Panc1 (cell line): ENCODE measurements at regions not wholly inside any gene's neighbourhood (a gene's known extent, or its start where the extent isn't known, plus 50 kb on each side); places are given as distances from the start of the nearest gene placed in this dataset.

ENCODE experiments used
- ATAC-seq: fragments of 200-7000 bp; cut with Tn5 transposase; 2 replicates; pipeline ENCODE4 v1.9.1; 2020; ENCODE audit warnings: mild to moderate bottlenecking, moderate library complexity
- BruUV-seq: library from RNA; stranded (reverse); fragments of 400-500 nt; replicated peaks from 2 replicates; lab custom pipeline; 2021; lab: Mats Ljungman, UMichigan
- CTCF ChIA-PET: fragments of 300-600 bp; sonication (Branson Sonifier 250); formaldehyde crosslinking; loops from one replicate; lab custom pipeline; 2022; ENCODE audit warnings: antibody characterized with exemption; lab: Charles Lee
- POLR2A ChIA-PET: fragments of 300-600 bp; sonication (Branson Sonifier 250); formaldehyde crosslinking; loops from one replicate; lab custom pipeline; 2022; ENCODE audit warnings: antibody characterized with exemption; lab: Charles Lee
- DNase-seq: peaks from one replicate; pipeline ENCODE4 v3.0.0-alpha.2; 2010; ENCODE audit warnings: low read depth, low spot score
- H3K27ac ChIP-seq: 2 replicates; pipeline ENCODE4 v1.5.1; 2011; ENCODE audit warnings: mild to moderate bottlenecking, low read length, inconsistent platforms
- H3K27me3 ChIP-seq: fragments of 200-500 bp; sonication (Bioruptor generic); 2 replicates; pipeline ENCODE4 v1.6.0; 2014; ENCODE audit warnings: low read length, inconsistent platforms; ENCODE audit not compliant: control insufficient read depth, insufficient read depth
- H3K36me3 ChIP-seq: fragments of 200-500 bp; sonication (Bioruptor generic); 2 replicates; pipeline ENCODE4 v1.5.1; 2014; ENCODE audit warnings: inconsistent platforms, mild to moderate bottlenecking, low read length, moderate library complexity; ENCODE audit not compliant: control insufficient read depth, insufficient read depth
- H3K4me1 ChIP-seq: 2 replicates; pipeline ENCODE4 v1.5.1; 2011; ENCODE audit warnings: inconsistent platforms, mild to moderate bottlenecking, low read length, moderate library complexity; ENCODE audit not compliant: control insufficient read depth, insufficient read depth
- H3K4me3 ChIP-seq, 2 experiments: 2 replicates each; pipeline ENCODE4 v1.5.1; 2011 to 2012; ENCODE audit warnings: low read depth in 2 of 2, low read length in 2 of 2, mild to moderate bottlenecking in 2 of 2, inconsistent platforms in 1 of 2, moderate library complexity in 1 of 2
- H3K9me3 ChIP-seq: fragments of 200-500 bp; sonication (Bioruptor generic); 2 replicates; pipeline ENCODE4 v1.5.1; 2014; ENCODE audit warnings: low read depth, mild to moderate bottlenecking, inconsistent platforms, low read length, moderate library complexity; ENCODE audit not compliant: control insufficient read depth, insufficient read depth
- POLR2AphosphoS5 ChIP-seq: IDR thresholded peaks from 2 replicates; pipeline ENCODE4 v1.6.1; 2012; ENCODE audit warnings: mild to moderate bottlenecking, low read depth, low read length, moderate library complexity
- SIN3A ChIP-seq: IDR thresholded peaks from 2 replicates; pipeline ENCODE4 v1.6.1; 2012; ENCODE audit warnings: low read depth, mild to moderate bottlenecking, low read length, moderate library complexity, borderline replicate concordance; ENCODE audit not compliant: insufficient read depth
- TCF7L2 ChIP-seq: IDR thresholded peaks from 2 replicates; pipeline ENCODE4 v1.6.1; 2011; ENCODE audit warnings: mild to moderate bottlenecking, low read depth, low read length, inconsistent platforms
- in situ Hi-C: cut with HindIII; loops from 2 replicates; pipeline ENCODE4 v1.10.0; 2016; ENCODE audit warnings: low sequenced_read_pairs, low pct_unique_long_range_greater_than_20kb
- intact Hi-C: fragments of 100-400 bp; cut with micrococcal nuclease; formaldehyde crosslinking; loops from one replicate; pipeline ENCODE4 v1.10.0; 2022; ENCODE audit not compliant: unreplicated experiment
- TF ChIP-seq, protein P1 (sequence below), 2 experiments: IDR thresholded peaks; 2 replicates each; pipeline ENCODE4 v1.6.1; 2011 to 2012; ENCODE audit warnings: low read depth in 2 of 2, control low read depth in 1 of 2, low read length in 1 of 2, mild to moderate bottlenecking in 1 of 2, moderate library complexity in 1 of 2; ENCODE audit not compliant: insufficient read depth in 1 of 2
- TF ChIP-seq, protein P2 (sequence below): fragments of 450-650 bp; IDR thresholded peaks from 2 replicates; pipeline ENCODE4 v1.5.1; 2017; ENCODE audit warnings: mild to moderate bottlenecking

DNA sequence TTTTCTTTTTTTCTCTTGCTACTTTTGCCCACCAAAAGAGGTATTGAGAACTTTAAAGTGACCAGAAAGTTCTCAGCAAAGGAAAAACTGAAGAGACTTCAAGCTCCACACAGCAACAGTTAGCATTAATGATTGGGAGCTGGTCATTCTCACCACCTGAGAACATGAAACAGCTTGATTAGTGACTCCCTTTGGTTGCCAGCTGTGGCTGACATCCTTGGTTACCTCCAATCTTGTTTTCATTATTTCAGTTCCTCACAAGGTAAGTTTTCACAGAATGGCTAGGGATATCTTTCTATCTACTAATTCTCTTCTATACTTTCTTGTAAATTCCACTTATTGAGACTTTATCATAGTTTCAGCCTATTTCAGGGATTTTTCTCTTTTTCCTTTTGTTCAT, 427.9 kb downstream of the QKI start:
- Histone ChIP-seq H3K36me3 (no peaks in the 10 kb centered on the region; the same call in 1 of the 2 replicates), H3K4me3 (no peak overlapping the region), H3K27me3 (no peaks in the 10 kb centered on the region), H3K4me1 (0 out of 2 replicates have a peak, but pooled peaks cover 2% of the 10 kb centered on the region), H3K9me3 (no peaks in the 10 kb centered on the region), H3K27ac (no peak overlapping the region)
- intact Hi-C loops (no loop called here), in situ Hi-C loops (no loop called here)
- POLR2A ChIA-PET: no interaction called here
- DNase-seq (no peak), ATAC-seq (no peak)
- BruUV-seq: no TSS peak
- TF ChIP-seq, protein P1, sequence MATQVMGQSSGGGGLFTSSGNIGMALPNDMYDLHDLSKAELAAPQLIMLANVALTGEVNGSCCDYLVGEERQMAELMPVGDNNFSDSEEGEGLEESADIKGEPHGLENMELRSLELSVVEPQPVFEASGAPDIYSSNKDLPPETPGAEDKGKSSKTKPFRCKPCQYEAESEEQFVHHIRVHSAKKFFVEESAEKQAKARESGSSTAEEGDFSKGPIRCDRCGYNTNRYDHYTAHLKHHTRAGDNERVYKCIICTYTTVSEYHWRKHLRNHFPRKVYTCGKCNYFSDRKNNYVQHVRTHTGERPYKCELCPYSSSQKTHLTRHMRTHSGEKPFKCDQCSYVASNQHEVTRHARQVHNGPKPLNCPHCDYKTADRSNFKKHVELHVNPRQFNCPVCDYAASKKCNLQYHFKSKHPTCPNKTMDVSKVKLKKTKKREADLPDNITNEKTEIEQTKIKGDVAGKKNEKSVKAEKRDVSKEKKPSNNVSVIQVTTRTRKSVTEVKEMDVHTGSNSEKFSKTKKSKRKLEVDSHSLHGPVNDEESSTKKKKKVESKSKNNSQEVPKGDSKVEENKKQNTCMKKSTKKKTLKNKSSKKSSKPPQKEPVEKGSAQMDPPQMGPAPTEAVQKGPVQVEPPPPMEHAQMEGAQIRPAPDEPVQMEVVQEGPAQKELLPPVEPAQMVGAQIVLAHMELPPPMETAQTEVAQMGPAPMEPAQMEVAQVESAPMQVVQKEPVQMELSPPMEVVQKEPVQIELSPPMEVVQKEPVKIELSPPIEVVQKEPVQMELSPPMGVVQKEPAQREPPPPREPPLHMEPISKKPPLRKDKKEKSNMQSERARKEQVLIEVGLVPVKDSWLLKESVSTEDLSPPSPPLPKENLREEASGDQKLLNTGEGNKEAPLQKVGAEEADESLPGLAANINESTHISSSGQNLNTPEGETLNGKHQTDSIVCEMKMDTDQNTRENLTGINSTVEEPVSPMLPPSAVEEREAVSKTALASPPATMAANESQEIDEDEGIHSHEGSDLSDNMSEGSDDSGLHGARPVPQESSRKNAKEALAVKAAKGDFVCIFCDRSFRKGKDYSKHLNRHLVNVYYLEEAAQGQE (IDR thresholded peaks at IDR 0.05; ENCODE audit: insufficient read depth in 1 of 2, low read depth in 2 of 2, low read length in 1 of 2): no peak
- CTCF ChIA-PET: no interaction called here

DNA sequence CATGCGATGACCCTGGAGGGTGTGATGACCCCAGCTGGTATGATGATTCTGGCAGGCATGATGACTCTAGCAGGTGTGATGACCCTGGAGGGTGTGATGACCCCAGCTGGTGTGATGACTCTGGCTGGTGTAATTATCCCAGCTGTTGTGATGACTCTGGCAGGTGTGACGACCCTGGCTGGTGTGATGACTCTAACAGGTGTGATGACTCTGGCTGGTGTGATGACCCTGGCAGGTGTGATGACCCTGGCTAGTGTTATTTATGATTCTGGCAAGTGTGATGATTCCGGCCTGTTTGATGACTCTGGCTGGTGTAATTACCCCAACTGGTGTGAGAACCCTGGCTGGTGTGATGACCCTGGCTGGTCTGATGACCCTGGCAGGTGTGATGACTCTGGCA, 427.2 kb downstream of the QKI start:
- Histone ChIP-seq H3K27me3 (no peaks in the 10 kb centered on the region), H3K9me3 (no peaks in the 10 kb centered on the region), H3K4me1 (0 out of 2 replicates have a peak, but pooled peaks cover 4% of the 10 kb centered on the region), H3K36me3 (no peaks in the 10 kb centered on the region; the same call in 1 of the 2 replicates), H3K27ac (no peak overlapping the region), H3K4me3 (no peak overlapping the region)
- DNase-seq: no peak
- intact Hi-C loops (no loop called here), in situ Hi-C loops (no loop called here)
- BruUV-seq: no TSS peak
- CTCF ChIA-PET: no interaction called here
- TF ChIP-seq POLR2AphosphoS5: no peak
- TF ChIP-seq SIN3A: no peak
- TF ChIP-seq, protein P2, sequence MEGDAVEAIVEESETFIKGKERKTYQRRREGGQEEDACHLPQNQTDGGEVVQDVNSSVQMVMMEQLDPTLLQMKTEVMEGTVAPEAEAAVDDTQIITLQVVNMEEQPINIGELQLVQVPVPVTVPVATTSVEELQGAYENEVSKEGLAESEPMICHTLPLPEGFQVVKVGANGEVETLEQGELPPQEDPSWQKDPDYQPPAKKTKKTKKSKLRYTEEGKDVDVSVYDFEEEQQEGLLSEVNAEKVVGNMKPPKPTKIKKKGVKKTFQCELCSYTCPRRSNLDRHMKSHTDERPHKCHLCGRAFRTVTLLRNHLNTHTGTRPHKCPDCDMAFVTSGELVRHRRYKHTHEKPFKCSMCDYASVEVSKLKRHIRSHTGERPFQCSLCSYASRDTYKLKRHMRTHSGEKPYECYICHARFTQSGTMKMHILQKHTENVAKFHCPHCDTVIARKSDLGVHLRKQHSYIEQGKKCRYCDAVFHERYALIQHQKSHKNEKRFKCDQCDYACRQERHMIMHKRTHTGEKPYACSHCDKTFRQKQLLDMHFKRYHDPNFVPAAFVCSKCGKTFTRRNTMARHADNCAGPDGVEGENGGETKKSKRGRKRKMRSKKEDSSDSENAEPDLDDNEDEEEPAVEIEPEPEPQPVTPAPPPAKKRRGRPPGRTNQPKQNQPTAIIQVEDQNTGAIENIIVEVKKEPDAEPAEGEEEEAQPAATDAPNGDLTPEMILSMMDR: no peak
- TF ChIP-seq, protein P1 (IDR thresholded peaks at IDR 0.05; ENCODE audit: insufficient read depth in 1 of 2, low read depth in 2 of 2, low read length in 1 of 2): no peak
- TF ChIP-seq TCF7L2: no peak
- POLR2A ChIA-PET: no interaction called here
- ATAC-seq: no peak
